ENCODE measurements at regions not wholly inside any gene's neighbourhood (a gene's known extent, or its start where the extent isn't known, plus 50 kb on each side); places are given as distances from the start of the nearest gene placed in this dataset.

DNA sequence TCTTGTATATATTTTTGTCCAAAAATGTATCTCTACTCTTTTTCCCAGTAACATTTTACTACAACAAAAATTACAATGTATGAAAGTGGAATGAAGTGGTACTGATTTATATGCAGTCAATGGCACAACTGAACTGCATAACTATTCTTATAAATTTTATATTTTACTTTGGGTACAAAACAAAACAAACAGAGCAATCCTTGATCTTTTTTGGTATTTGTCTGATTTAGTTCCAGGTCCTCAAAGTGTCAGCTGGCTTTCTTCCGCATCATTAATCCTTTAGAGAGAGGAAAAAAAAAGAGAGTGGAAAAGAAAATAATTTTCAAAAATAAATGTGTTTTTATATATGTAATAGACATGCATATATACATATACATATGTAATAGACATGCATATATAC is 252.4 kb upstream of the SLIT2 start:
- no peak for DNase-seq (ENCODE audit: low read depth, low spot score)

DNA sequence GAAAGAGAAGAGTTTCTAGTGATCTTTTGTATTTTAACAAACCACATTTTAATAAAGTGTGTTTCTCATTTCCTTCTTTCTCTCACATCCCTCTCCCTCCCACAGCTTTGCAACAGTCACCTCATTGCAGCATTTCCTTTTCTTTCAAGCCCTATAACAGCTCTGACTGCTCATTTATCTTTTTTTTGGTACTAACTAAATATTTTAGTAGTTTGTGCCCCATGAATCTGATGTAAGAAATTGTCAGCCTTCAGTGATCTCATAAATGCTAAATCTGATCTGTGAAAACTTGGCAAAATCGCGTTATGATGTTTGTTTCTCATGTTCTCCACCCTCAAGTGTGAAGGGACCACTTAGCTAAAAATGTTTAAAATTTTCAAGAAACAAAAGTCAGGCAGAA is 258.5 kb upstream of the SLIT2 start:
- no peak for DNase-seq (ENCODE audit: low read depth, low spot score)

GRCh38 chr4:19992471-19993093 is 259.1 kb upstream of the SLIT2 start:
- DNase-seq (ENCODE audit: low read depth, low spot score): no peak

GRCh38 chr4:19987746-19988145 is 264.0 kb upstream of the SLIT2 start:
- DNase-seq (ENCODE audit: low read depth, low spot score): peak; percentile 26

- peak; percentile 40 for DNase-seq (ENCODE audit: low read depth, low spot score)
Measured at GRCh38 chr4:19983072-19983471, 268.6 kb upstream of the SLIT2 start.

DNA sequence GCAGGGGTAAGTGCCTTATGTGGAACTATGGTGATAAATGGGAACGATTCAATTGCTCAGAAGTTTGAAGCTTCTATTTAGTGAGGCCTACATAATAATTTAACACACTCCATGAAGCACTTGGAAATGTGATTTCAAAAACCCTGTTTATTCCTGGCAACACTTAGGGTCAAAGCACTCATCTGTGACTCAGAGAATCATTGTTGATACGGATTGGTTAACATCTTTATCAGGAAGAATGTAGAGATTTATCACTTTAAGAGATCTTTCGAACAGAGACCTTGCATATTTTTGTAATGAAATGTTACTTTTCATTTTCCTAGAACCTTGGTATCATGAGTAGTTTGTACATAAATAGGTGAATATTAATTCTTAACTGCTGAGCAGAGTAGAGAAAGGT is 269.1 kb upstream of the SLIT2 start:
- DNase-seq (ENCODE audit: low read depth, low spot score): no peak

DNA sequence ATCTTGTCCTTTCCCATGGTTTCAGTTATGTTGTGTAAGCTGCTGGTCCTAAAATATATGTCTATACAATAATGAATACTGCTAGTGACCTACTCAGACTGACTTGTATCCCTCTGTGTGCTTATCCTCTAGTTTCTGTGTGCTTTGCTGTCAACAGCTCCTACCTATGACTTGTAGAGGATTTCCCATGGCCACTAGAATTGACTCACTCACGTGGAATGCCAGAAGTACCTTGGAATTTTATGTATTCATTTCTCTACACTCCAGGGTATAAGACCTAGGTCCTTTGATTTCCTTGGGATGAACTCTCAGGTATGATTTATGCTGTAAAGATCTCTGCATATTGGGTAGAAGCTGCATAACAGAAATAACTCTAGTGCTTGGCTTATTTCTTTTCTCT is 279.9 kb upstream of the SLIT2 start:
- no peak for DNase-seq (ENCODE audit: low read depth, low spot score)

GRCh38 chr4:19969492-19969891 is 282.2 kb upstream of the SLIT2 start:
- DNase-seq (ENCODE audit: low read depth, low spot score): no peak

DNA sequence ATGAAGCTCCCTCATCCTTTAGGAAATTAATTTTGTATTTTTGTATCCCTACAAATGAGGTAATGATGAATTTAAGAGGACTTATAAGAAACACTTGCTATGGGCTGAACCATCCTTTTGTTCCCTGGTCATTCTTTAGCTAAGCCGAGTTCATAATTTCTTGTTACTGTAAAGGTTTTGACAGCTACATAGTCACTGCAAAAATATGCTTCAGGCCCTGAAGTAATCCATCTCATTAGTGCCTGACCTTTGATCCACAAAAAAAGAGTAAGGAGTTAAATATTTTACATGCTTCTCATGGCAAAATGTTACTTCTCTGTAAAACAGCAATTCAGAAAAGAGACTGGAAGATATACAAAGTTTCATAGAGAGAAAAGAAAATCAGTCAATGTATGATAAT is 290.6 kb upstream of the SLIT2 start:
- no peak for DNase-seq (ENCODE audit: low read depth, low spot score)

GRCh38 chr4:19958848-19959247 is 292.9 kb upstream of the SLIT2 start:
- DNase-seq (ENCODE audit: low read depth, low spot score): no peak

DNA sequence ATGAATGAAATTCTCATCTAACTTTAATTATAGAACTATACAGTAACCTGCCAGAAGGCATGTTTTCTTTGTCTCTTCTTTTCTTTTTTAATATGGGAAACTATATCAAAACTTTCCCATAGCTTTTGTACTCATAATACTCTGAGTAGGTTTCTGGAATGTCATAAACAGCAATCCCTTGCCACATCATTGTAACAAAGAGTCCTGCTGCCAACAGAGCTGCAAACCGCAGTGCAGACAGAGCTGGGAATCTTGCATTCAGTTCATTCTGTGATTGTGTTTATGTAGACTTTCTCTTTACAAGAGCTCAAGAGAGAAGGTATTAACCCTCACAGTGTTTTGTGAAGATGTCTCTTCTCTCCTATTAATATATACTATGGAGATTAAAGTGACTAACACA is 304.4 kb upstream of the SLIT2 start:
- no peak for DNase-seq (ENCODE audit: low read depth, low spot score)

DNA sequence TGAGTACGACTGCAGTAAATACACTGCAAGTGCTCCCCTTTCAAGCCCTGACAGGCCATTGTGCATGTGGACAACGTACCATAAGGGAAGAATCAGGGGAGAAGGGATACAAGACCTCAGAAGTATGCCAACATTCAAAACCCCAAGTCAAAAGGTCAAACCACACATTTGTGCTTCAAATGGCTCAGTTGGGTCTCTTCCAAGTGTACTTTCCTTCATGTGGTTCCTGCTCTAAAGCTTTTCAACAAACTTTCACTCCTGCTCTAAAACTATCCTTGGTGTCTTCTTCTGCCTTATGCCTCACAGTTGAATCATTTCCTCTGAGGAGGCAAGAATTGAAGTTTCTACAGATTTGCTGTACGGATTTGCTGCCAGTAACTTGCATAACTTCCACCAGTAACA is 305.7 kb upstream of the SLIT2 start:
- DNase-seq (ENCODE audit: low read depth, low spot score): peak; percentile 58

- no peak for DNase-seq (ENCODE audit: low read depth, low spot score)
Measured at GRCh38 chr4:19945501-19945900, 306.2 kb upstream of the SLIT2 start.

GRCh38 chr4:19944806-19945205 is 306.9 kb upstream of the SLIT2 start:
- DNase-seq (ENCODE audit: low read depth, low spot score): no peak

DNA sequence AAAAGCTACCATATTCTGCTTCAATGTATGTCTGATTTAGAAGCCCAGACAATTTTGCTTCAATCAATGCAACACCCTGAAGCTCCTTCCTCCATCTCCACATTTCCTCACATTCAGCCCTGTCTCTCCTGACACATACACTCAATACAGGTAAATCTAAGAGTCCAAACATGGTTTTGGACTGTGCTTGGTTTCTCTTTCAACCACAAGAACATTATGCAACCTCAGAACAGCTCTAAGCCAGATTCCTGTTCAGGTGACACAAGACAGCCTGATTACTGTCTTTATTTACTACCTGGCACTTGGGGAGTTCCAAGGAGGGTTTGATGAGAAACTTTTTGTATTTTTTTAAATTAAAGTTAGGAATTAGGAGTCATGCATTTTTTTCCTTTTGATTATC is 307.5 kb upstream of the SLIT2 start:
- DNase-seq (ENCODE audit: low read depth, low spot score): no peak

GRCh38 chr4:19941434-19941833 is 310.3 kb upstream of the SLIT2 start:
- no peak for DNase-seq (ENCODE audit: low read depth, low spot score)

DNA sequence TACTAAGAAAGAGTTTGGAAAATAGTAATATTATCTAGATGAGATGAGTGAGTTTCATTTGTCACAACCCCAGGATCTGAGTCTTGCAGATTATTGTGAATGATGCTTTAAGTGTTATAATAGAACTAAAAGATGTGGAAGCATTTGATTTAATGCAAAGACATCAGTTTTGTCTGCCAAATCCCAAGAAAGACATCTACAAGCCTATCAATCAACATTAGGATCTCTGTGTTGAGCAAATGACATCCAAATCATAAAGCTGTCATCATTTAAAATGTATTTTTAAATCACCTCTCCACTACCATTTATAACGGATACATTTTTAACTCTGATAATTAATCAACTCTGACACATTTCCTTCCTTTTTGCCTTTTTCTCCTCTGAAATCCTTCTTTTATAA is 310.8 kb upstream of the SLIT2 start:
- no peak for DNase-seq (ENCODE audit: low read depth, low spot score)

DNA sequence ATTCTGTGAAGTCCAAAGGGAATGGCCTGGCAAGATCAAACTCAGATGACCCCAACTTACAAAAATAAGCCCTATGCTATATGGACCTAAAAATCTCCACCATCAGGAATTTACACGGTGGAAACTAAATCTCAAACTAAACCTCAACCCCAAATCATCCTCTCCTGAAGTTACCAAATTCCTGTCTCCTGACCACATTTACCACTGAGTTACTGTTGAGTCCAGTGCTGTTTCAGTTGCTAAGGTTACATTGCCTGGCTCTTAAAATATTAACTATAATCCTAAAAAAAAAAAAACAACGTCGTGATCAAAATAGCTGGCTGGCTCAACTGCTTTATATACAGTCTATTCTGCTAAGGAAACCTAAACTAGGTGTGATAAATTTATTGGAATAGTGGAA is 315.2 kb upstream of the SLIT2 start:
- DNase-seq (ENCODE audit: low read depth, low spot score): no peak

GRCh38 chr4:19930742-19931141 is 321.0 kb upstream of the SLIT2 start:
- no peak for DNase-seq (ENCODE audit: low read depth, low spot score)

- no peak for DNase-seq (ENCODE audit: low read depth, low spot score)
Measured at GRCh38 chr4:19927381-19927780, 324.3 kb upstream of the SLIT2 start.

DNA sequence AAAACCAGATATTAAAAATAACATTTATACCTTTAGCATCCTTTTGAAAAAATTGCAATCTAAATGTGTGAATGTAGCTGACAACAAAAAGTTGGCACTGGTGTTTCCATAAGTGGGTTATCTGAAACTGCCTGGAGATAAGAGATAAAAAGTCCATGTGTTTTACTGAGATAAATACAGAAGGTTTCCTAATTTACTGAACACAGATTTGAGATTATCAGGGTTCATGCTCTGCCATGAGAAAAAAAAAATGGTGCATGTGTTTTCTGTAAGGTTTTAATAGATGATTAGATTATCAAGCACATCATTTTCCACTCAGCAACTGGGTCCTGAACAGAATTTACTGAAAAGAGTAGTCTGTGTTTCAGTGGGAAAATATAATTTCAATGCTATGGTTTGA is 326.2 kb upstream of the SLIT2 start:
- no peak for DNase-seq (ENCODE audit: low read depth, low spot score)

DNA sequence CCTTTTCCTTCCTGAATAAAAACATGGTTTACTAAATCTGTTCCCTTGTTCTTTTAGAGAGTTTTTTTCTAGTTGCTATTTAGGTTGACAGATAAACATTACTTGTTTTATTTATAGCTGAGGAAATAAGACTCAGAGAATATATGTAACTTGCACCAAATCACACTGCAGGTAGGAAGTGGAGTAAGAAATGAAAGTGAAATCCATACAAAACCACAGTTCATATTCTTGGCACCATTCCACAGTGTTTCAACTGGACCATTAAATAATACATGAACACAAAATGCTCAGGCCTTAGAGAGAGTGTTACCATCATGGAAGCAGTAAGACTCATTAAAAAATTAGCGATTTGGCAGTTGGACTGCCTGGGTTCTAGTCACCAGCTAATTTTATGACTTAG is 326.9 kb upstream of the SLIT2 start:
- no peak for DNase-seq (ENCODE audit: low read depth, low spot score)

GRCh38 chr4:19915276-19915675 is 336.4 kb upstream of the SLIT2 start:
- no peak for DNase-seq (ENCODE audit: low read depth, low spot score)

DNA sequence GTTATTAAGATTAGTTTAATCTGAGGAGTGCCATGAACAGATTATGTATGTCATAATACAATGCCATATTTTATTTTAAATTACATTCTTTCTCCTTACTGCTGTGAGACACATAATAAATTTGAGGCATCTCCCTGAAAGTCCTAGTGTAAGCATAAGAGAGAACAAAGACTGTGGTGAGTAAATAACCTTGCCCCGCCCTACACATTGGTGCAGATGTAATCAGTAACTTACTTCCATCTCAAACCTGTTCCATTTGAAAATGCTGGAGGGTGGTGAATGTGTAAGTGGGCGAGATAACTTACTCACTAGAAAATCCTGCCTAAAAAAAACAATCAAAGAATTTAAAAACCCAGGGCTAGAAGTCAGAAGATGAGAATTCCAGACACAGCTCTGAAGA is 338.1 kb upstream of the SLIT2 start:
- no peak for DNase-seq (ENCODE audit: low read depth, low spot score)

All from smooth muscle cell of the brain vasculature (primary cell).